Immature natural killer cell (primary cell): ENCODE measurements at regions not wholly inside any gene's neighbourhood (a gene's known extent, or its start where the extent isn't known, plus 50 kb on each side); places are given as distances from the start of the nearest gene placed in this dataset.
"Not testable (repeated sequence)": the region's sequence is repeated elsewhere in the genome, so short reads cannot be mapped to it uniquely, and the experiment has no call there.

ENCODE experiments used
- DNase-seq, 3 donors: peaks; one replicate each; pipeline ENCODE4 v3.0.0; 2022; ENCODE audit warnings: mixed read lengths in 1 of 3
- H3K27ac Mint-ChIP-seq, 6 donors: one replicate each; pipeline ENCODE4 v1.8.0; 2020; ENCODE audit warnings: mixed read lengths in 6 of 6, mild to moderate bottlenecking in 5 of 6, inconsistent platforms in 4 of 6, moderate library complexity in 3 of 6
- H3K27me3 Mint-ChIP-seq, 3 donors: one replicate each; pipeline ENCODE4 v1.8.0; 2020 to 2021; ENCODE audit warnings: low read depth in 3 of 3, mild to moderate bottlenecking in 3 of 3, mixed read lengths in 3 of 3, moderate library complexity in 3 of 3, inconsistent platforms in 1 of 3
- H3K36me3 Mint-ChIP-seq, 3 donors: one replicate each; pipeline ENCODE4 v1.8.0; 2020; ENCODE audit warnings: mixed read lengths in 3 of 3, inconsistent platforms in 2 of 3, mild to moderate bottlenecking in 2 of 3
- H3K4me1 Mint-ChIP-seq, 2 donors: one replicate each; pipeline ENCODE4 v1.8.0; 2020; ENCODE audit warnings: inconsistent platforms in 2 of 2, mild to moderate bottlenecking in 2 of 2, mixed read lengths in 2 of 2, moderate library complexity in 1 of 2
- H3K4me3 Mint-ChIP-seq, 5 donors: one replicate each; pipeline ENCODE4 v1.8.0; 2020; ENCODE audit warnings: mild to moderate bottlenecking in 5 of 5, mixed read lengths in 5 of 5, inconsistent platforms in 3 of 5, moderate library complexity in 3 of 5
- H3K9me3 Mint-ChIP-seq, 6 donors: one replicate each; pipeline ENCODE4 v1.8.0; 2020; ENCODE audit warnings: mild to moderate bottlenecking in 6 of 6, mixed read lengths in 6 of 6, inconsistent platforms in 4 of 6, moderate library complexity in 3 of 6

DNA sequence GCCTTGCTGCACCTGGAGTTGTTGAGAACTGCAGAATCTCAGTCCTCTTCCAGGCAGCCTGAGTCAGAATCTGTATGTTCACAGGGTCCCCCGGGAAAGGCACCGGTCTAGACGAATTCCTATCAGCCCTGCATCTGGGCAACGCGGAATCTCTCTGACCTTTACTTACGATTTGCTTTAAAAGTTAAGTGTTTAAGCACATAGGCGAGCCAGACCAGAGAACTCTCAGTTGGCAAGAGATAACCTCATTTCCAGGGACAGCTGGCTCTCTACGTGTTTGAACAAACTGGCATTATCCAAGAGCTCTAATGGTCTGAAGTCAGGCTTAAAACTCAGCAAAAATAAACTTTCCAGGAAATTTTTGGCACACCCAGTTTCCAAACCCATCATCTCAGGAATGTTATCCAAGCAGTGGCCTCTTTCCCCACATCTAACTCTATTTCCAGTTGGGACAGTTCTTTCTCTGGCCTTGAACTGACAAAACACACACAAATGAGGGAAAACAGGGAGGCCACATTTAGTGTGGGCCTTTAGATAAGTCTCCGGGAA lies 53.4 kb downstream of the HES1 start:
- H3K4me3 Mint-ChIP-seq = no peak overlapping the region

DNA sequence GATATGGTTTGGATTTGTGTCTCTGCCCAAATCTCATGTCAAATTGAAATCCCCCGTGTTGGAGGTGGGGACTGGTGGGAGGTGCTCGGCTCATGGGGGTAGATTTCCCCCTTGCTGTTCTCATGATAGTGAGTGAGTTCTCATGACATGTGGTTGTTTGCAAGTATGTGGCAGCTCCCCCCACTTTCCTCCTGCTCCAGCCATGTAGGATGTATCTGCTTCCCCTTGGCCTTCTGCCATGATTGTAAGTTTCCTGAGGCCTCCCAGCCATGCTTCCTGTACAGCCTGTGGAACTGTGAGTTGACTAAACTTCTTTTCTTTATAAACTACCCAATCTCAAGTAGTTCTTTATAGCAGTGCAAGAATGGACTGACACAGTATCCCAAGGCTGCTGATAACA lies 55.9 kb downstream of the HES1 start:
- not testable (repeated sequence) for H3K27ac Mint-ChIP-seq, H3K4me1 Mint-ChIP-seq, DNase-seq, H3K36me3 Mint-ChIP-seq, H3K9me3 Mint-ChIP-seq, H3K27me3 Mint-ChIP-seq, H3K4me3 Mint-ChIP-seq

More for the DNA sequence above, 53.4 kb downstream of the HES1 start:
- no peaks in the 10 kb centered on the region for H3K36me3 Mint-ChIP-seq
- peaks cover 0 to 4% (median 0%) of the 10 kb centered on the region in 3 donors for H3K27me3 Mint-ChIP-seq
- no peaks in the 10 kb centered on the region for H3K9me3 Mint-ChIP-seq
- H3K4me1 Mint-ChIP-seq = no peaks in the 10 kb centered on the region
- H3K27ac Mint-ChIP-seq = no peak overlapping the region
- no peak for DNase-seq

DNA sequence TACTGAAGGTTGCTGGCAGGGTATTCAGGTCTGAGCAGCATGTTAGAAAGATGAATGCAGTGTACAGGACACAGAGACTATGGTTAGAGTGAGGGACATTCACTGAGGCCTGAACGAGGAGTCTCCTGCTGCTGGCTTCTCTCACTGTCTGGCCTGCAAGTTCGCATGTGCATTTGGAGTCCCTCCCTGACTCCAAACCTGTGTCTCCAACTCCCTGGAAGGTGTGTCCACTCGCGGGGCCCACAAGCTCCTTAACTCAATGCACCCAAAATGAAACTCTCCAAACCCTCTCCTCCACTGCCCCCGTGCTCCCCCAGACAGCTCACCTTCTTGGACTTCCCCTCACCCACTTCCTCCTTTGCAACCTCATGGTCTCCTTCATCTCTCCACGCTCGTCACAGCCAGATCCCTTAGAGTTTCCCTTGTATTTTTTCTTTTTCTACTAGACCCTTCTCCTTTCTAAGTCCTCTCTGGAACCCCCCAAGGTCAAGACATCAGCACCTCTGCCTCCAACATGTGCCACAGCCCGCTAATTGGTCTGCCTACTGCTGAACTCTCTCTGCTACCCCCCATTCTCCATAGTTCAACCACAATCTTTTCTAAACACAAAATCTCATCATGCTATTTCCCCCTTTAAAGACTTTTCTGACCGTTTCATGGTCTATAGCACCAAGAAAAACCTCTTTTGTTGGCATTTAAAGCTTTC lies 58.3 kb downstream of the HES1 start:
- DNase-seq = no peak
- H3K9me3 Mint-ChIP-seq = no peaks in the 10 kb centered on the region
- no peak overlapping the region for H3K4me3 Mint-ChIP-seq
- H3K27ac Mint-ChIP-seq = no peak overlapping the region
- H3K27me3 Mint-ChIP-seq = peaks cover 1 to 13% (median 7%) of the 10 kb centered on the region in 3 donors
- no peaks in the 10 kb centered on the region for H3K4me1 Mint-ChIP-seq
- H3K36me3 Mint-ChIP-seq = no peaks in the 10 kb centered on the region

DNA sequence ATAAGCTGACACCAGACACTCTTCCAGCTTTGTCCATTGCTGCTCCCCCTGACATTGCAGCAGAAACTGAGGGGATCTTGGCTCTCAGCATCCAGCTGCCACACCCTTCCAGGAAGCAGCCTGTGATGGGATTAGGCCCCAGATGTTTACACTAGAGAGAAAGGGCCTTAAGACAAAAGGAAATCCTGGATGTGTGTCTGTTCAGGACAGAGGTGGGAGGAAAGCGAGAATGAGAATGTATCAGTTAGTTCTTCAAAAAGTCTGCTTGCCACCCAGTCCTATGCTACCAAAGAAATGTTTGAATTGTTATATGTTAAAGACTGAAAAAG lies 58.8 kb downstream of the HES1 start:
- peaks cover 0 to 1% (median 0%) of the 10 kb centered on the region in 3 donors for H3K36me3 Mint-ChIP-seq
- no peaks in the 10 kb centered on the region for H3K4me1 Mint-ChIP-seq
- H3K27ac Mint-ChIP-seq = no peak overlapping the region
- peaks cover 1 to 13% (median 7%) of the 10 kb centered on the region in 3 donors for H3K27me3 Mint-ChIP-seq
- DNase-seq = no peak
- no peak overlapping the region for H3K4me3 Mint-ChIP-seq
- no peaks in the 10 kb centered on the region for H3K9me3 Mint-ChIP-seq

DNA sequence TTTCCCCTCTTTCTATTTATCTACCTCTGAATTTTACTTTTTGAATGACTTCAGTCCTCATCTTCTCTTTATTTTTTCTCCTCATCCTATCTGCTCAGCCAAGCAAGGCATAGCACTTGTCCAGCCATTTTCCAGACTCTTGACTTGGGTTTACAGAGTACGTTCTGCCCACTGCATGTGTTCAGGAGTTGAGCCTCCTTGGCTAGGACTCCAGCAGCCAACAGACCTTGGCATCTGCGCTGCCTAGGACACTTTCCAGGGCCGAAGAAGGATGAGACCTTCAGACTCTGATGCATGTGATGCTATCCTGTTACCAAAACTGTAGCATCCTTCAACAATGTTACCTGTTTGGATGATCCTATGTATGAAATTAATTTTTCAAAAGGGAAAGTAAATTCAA lies 59.7 kb downstream of the HES1 start:
- no peak overlapping the region for H3K4me3 Mint-ChIP-seq
- H3K4me1 Mint-ChIP-seq = no peaks in the 10 kb centered on the region
- DNase-seq = no peak
- H3K27ac Mint-ChIP-seq = no peak overlapping the region
- H3K36me3 Mint-ChIP-seq = peaks cover 0 to 4% (median 0%) of the 10 kb centered on the region in 3 donors
- H3K27me3 Mint-ChIP-seq = peaks cover 3 to 13% (median 9%) of the 10 kb centered on the region in 3 donors
- no peaks in the 10 kb centered on the region for H3K9me3 Mint-ChIP-seq

DNA sequence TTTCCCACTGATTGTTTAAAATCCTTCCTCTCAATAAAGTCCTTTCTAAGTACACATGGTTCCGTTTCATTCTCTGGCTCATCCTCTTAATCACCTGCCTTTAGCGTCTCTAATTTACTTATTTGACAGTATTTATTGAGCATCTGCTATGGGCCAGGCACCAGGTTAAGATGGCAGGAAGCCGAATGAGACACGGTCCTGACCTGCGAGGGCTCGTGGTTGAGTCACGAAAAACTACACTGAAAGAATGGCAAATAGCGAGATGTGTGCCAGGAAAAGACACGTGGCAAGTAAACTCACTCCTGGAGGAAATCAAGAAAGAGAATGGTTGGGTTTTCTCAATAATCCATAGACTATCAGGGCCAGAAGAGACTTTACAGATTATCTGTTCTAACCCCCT lies 60.9 kb downstream of the HES1 start:
- no peaks in the 10 kb centered on the region for H3K4me1 Mint-ChIP-seq
- no peak overlapping the region for H3K4me3 Mint-ChIP-seq
- H3K9me3 Mint-ChIP-seq = no peaks in the 10 kb centered on the region
- peaks cover 10 to 15% (median 13%) of the 10 kb centered on the region in 3 donors for H3K27me3 Mint-ChIP-seq
- H3K36me3 Mint-ChIP-seq = peaks cover 0 to 4% (median 0%) of the 10 kb centered on the region in 3 donors
- no peak for DNase-seq
- H3K27ac Mint-ChIP-seq = no peak overlapping the region

DNA sequence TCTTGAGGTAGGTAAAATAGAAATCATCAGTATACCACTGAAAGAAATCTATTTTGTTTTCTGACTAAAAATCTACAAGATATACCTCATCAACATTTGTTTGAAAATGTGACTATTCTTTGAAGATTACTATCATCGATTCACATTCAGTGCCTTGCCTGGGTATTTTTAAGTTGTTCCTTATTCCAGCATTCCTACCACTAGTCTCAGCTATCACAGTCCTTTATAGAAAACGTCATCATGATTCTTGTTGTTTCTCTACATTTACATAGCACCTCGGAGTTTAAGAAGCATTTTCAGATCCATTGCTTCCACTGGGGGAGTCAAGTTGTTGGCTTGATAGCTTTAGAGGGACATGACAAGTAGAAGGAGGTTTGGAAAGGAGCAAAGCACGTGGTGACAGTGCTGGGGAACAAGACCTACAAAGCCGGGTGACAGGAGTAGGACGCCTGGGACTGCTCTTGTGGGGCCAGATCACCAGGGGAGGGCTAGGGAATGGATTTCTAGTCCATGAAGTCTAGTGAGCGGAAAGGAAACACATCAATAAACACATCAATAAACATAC lies 61.5 kb downstream of the HES1 start:
- H3K27ac Mint-ChIP-seq = no peak overlapping the region
- peaks cover 0 to 4% (median 0%) of the 10 kb centered on the region in 3 donors for H3K36me3 Mint-ChIP-seq
- no peak overlapping the region for H3K4me3 Mint-ChIP-seq
- H3K9me3 Mint-ChIP-seq = no peaks in the 10 kb centered on the region
- H3K4me1 Mint-ChIP-seq = no peaks in the 10 kb centered on the region
- no peak for DNase-seq
- H3K27me3 Mint-ChIP-seq = peaks cover 11 to 18% (median 14%) of the 10 kb centered on the region in 3 donors

DNA sequence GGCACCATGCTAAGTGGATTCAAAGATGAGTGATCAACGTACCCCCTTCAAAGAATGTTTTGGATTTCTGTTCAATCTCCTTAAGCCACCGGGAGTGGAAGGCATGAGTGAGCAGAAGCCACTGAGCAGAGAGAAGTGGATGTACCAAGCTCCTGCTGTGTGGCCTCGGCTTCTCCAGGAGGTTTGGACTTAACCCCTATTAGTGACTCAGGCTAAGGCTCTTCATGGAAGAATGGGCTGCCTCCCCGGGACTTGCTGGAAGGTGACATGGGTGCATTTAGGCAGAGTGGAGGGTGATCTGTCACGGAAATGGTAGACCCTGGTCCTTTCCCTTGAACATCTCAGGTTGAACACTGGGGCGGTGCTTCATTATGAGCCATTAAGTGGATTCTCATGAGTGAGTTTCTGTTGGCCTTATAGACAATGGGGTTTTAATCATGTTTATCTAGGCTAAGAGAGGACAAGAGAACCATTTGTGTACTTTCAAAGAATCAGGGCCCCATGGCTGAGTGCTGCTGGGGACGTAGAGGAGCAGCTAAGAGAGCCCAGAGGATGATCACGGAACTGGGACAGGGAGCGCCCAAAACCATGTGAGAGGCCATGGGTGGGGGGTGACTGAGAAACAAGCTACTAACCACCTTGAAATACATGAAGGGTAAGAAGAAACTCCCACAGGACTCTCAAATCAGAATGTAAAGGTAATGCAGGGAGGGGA lies 62.2 kb downstream of the HES1 start:
- H3K4me1 Mint-ChIP-seq = no peaks in the 10 kb centered on the region
- no peak overlapping the region for H3K4me3 Mint-ChIP-seq
- H3K36me3 Mint-ChIP-seq = peaks cover 0 to 4% (median 0%) of the 10 kb centered on the region in 3 donors
- H3K9me3 Mint-ChIP-seq = no peaks in the 10 kb centered on the region
- H3K27me3 Mint-ChIP-seq = peaks cover 15 to 23% (median 17%) of the 10 kb centered on the region in 3 donors
- no peak overlapping the region for H3K27ac Mint-ChIP-seq
- no peak for DNase-seq

DNA sequence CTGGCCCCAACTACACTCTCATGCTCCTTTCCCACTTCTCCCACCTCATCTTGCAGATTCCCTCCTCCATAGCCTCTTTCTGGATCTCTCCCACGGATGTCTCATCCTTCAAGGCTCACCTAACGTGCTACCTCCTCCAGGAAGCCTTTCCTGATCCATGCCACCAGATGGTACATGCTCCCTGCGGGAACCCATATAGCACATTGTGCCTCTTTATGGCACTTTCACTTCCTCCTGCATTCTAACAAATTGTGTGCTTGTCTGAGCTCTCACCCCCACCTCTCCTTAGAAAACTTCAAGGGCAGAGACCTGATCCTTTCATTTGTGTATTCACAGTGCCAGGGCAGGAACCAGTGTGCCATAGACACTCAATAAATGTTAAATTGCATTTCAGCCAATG lies 63.0 kb downstream of the HES1 start:
- Mint-ChIP-seq H3K4me1 (peaks cover 6 to 7% of the 10 kb centered on the region in 2 donors), H3K36me3 (peaks cover 0 to 4% (median 0%) of the 10 kb centered on the region in 3 donors), H3K4me3 (no peak overlapping the region), H3K27me3 (peaks cover 15 to 29% (median 21%) of the 10 kb centered on the region in 3 donors), H3K9me3 (no peaks in the 10 kb centered on the region), H3K27ac (no peak overlapping the region)
- no peak for DNase-seq

DNA sequence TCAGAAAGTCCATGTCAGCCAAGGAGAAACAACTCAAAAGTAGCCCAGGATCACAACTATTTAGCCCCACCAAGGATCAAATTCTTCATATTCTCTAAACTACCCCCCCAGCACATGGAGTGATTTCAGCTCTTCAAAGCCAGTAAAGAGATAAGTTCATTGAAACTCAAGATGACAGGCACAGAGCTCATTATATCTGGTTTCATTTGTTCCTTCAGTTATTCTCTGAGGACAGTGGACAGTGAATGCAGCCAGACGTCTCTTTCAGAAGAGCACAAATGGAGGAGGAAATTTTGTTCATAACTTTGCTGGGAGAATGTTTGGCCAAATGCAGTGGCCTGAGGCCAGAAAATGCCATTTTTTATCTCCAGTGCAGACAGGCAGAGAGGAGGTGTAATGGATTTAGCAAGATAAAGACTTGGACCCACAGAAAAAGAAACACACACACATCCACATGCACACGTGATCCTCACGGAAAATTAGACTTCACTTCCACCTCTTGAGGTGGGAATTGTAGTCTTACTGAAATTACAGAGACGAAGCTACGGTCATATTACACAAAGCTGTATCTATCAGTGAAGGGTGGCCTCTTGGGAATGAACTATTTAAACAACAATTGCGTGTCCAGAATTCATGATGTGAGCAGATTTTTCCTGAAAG lies 64.6 kb downstream of the HES1 start:
- no peak overlapping the region for H3K4me3 Mint-ChIP-seq
- peaks cover 0 to 4% (median 0%) of the 10 kb centered on the region in 3 donors for H3K36me3 Mint-ChIP-seq
- H3K9me3 Mint-ChIP-seq = no peaks in the 10 kb centered on the region
- peaks cover 8 to 15% of the 10 kb centered on the region in 2 donors for H3K4me1 Mint-ChIP-seq
- peaks cover 12 to 34% (median 28%) of the 10 kb centered on the region in 3 donors for H3K27me3 Mint-ChIP-seq
- DNase-seq = no peak
- H3K27ac Mint-ChIP-seq = no peak overlapping the region

DNA sequence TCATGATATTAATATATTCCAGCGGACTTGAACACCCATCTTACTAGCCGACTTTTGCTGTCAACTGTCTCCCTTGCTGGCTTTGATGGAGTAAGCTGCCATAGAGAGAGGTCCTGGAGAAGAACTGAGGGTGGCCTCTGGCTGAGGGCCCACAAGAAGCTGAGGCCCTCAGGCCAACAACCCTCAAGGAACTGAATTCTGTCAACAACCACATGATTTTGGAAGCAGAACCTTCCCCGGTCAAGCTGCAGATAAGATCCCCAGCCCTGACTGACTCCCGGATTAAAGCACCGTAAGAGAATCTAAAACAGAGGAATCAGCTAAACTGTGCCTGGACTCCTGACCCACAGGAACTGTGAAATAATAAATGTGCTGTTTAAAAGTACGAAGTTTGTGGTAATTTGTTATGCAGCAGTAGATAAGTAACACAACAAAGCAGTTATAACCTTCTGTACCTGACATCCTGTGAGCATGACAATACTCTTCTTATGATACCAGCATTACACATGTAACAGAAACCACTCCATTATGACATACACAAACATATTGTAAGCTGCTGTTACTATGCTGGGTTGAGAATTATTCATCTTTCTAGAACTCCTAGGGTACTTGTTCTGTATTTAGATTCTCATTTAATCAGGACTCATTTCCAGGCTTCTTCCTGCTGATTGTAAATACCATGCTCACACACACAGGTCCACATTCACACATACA lies 66.2 kb downstream of the HES1 start:
- Mint-ChIP-seq H3K9me3 (no peaks in the 10 kb centered on the region), H3K27ac (no peak overlapping the region), H3K36me3 (peaks cover 0 to 4% (median 0%) of the 10 kb centered on the region in 3 donors), H3K4me1 (peaks cover 8 to 15% of the 10 kb centered on the region in 2 donors), H3K27me3 (peaks cover 14 to 41% (median 30%) of the 10 kb centered on the region in 3 donors), H3K4me3 (no peak overlapping the region)
- DNase-seq = no peak

DNA sequence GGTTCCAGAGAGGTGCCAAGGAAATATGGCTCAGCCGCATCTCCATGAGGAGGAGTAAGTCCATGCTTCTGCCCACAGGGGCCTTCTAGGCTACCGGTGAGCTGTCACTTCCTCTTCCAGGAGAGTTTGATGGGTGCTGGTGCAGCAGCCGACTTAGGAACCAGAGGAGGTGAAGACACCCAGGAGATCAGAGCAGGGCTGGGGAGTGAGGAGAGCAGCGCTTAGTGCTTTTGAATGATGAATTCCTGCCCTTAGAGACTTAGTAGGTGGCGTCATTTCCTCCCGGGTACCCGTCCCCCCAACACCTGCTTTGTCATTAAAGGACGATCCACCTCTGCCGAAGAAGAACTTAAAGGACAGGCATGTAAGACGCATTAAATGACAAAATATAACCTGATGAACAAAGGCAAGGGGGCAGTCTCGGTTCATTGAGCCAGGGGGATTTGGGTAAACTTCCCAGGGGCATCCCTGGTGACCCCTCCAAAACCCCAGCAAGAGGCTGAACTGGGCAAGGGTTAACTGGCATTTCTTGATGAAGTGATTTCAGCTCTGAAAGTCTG lies 67.6 kb downstream of the HES1 start:
- H3K27ac Mint-ChIP-seq = no peak overlapping the region
- no peak for DNase-seq
- peaks cover 10 to 34% (median 30%) of the 10 kb centered on the region in 3 donors for H3K27me3 Mint-ChIP-seq
- peak overlapping the region; percentile 35 to 68 (median 56) for H3K4me3 Mint-ChIP-seq
- H3K36me3 Mint-ChIP-seq = peaks cover 0 to 4% (median 0%) of the 10 kb centered on the region in 3 donors
- H3K9me3 Mint-ChIP-seq = no peaks in the 10 kb centered on the region
- peaks cover 8 to 15% of the 10 kb centered on the region in 2 donors for H3K4me1 Mint-ChIP-seq
